Type B pancreatic cell (in vitro differentiated cells): ENCODE measurements at regions not wholly inside any gene's neighbourhood (a gene's known extent, or its start where the extent isn't known, plus 50 kb on each side); places are given as distances from the start of the nearest gene placed in this dataset. TPM values are rescaled to one million over a fixed set of nuclear protein-coding genes. Genes with fewer than 3 reads are reported as not detected.

Experiments
- DNase-seq: peaks from one replicate; pipeline ENCODE4 v3.0.0; 2021; ENCODE audit warnings: mixed read lengths; ENCODE audit not compliant: unreplicated experiment; ENCODE audit errors: extremely low spot score
- H3K27ac Mint-ChIP-seq: 2 replicates; pipeline ENCODE4 v1.8.0; 2021; ENCODE audit warnings: mild to moderate bottlenecking, mixed read lengths
- H3K27me3 Mint-ChIP-seq: 2 replicates; pipeline ENCODE4 v1.8.0; 2021; ENCODE audit warnings: mixed read lengths
- H3K36me3 Mint-ChIP-seq: 2 replicates; pipeline ENCODE4 v1.8.0; 2021; ENCODE audit warnings: mixed read lengths
- H3K4me1 Mint-ChIP-seq: one replicate; pipeline ENCODE4 v1.8.0; 2021; ENCODE audit warnings: mixed read lengths; ENCODE audit not compliant: unreplicated experiment
- H3K4me3 Mint-ChIP-seq: 2 replicates; pipeline ENCODE4 v1.8.0; 2021; ENCODE audit warnings: mild to moderate bottlenecking, mixed read lengths
- H3K9me3 Mint-ChIP-seq: 2 replicates; pipeline ENCODE4 v1.8.0; 2021; ENCODE audit warnings: mixed read lengths
- CTCF ChIP-seq: fragments of 200-600 bp; sonication (generic); conservative IDR thresholded peaks from 2 replicates; pipeline ENCODE4 v1.5.0; 2021; ENCODE audit warnings: antibody characterized with exemption, mild to moderate bottlenecking
- microRNA-seq: library from miRNA; unstranded; fragments of <30 nt; microRNA quantifications from one replicate; pipeline ENCODE4, GENCODE V29; 2020

GRCh38 chr11:79492008-79492407 is 51.2 kb upstream of the TENM4 start:
- H3K27ac Mint-ChIP-seq, result no peak overlapping the region
- TF ChIP-seq CTCF, result no peak
- DNase-seq, result no peak
- no peaks in the 10 kb centered on the region for H3K9me3 Mint-ChIP-seq
- peaks cover 11% of the 10 kb centered on the region for H3K27me3 Mint-ChIP-seq
- H3K4me3 Mint-ChIP-seq, result no peak overlapping the region
- H3K4me1 Mint-ChIP-seq, result peaks cover 4% of the 10 kb centered on the region
- no peaks in the 10 kb centered on the region for H3K36me3 Mint-ChIP-seq

Small RNAs in the stretch of these regions (microRNA-seq; reads per million reads assigned to microRNA genes)
- not detected for gene MIR4300
